MM.1S (cell line): ENCODE measurements at regions not wholly inside any gene's neighbourhood (a gene's known extent, or its start where the extent isn't known, plus 50 kb on each side); places are given as distances from the start of the nearest gene placed in this dataset.

Source experiments
- EZH2 ChIP-seq: fragments of 300-600 bp; sonication (generic); optimal IDR thresholded peaks from 2 replicates; pipeline ENCODE3; 2017; ENCODE audit warnings: low read depth, mild to moderate bottlenecking, antibody characterized with exemption, low read length, mixed read lengths
- TF ChIP-seq, protein P1 (sequence below): fragments of 300-600 bp; sonication (generic); IDR thresholded peaks from 2 replicates; pipeline ENCODE4 v1.5.1; 2016; ENCODE audit warnings: antibody characterized with exemption, low read length, mixed read lengths

DNA sequence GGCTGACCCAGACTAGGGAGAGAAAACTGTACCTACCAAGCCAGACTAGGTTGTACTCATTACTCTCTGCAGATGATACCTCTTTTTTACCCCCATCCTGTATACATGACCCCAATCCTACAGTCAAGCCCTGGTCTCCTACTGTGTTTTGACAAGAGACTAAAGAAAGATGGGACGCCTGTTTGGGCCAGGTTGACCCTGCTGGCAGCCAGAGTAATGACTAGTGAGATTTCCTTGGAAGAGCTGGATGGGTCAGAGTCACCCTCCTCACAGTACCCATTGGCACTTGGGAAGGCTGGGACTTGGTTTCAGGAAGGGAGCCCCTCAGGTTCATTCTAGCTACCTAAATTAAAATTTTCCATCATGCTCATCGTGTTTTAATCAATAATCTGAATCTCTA is 89.7 kb upstream of the NR4A3 start:
- TF ChIP-seq EZH2: no peak
- TF ChIP-seq, protein P1, sequence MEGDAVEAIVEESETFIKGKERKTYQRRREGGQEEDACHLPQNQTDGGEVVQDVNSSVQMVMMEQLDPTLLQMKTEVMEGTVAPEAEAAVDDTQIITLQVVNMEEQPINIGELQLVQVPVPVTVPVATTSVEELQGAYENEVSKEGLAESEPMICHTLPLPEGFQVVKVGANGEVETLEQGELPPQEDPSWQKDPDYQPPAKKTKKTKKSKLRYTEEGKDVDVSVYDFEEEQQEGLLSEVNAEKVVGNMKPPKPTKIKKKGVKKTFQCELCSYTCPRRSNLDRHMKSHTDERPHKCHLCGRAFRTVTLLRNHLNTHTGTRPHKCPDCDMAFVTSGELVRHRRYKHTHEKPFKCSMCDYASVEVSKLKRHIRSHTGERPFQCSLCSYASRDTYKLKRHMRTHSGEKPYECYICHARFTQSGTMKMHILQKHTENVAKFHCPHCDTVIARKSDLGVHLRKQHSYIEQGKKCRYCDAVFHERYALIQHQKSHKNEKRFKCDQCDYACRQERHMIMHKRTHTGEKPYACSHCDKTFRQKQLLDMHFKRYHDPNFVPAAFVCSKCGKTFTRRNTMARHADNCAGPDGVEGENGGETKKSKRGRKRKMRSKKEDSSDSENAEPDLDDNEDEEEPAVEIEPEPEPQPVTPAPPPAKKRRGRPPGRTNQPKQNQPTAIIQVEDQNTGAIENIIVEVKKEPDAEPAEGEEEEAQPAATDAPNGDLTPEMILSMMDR: no peak
